HepG2 (cell line): ENCODE measurements at regions not wholly inside any gene's neighbourhood (a gene's known extent, or its start where the extent isn't known, plus 50 kb on each side); places are given as distances from the start of the nearest gene placed in this dataset.

Experiments used
- ATAC-seq: fragments of 200-7000 bp; cut with Tn5 transposase; 3 replicates; pipeline ENCODE4 v1.9.1; 2020; ENCODE audit warnings: mild to moderate bottlenecking, moderate library complexity
- BruUV-seq: library from RNA; stranded (reverse); fragments of 400-500 nt; replicated peaks from 2 replicates; lab custom pipeline; 2021; lab: Mats Ljungman, UMichigan
- CTCF ChIA-PET: fragments of 300-600 bp; formaldehyde crosslinking; extraction: SDS; loops from one replicate; lab custom pipeline; 2021; ENCODE audit warnings: low total read pairs, inconsistent platforms, low intra/inter-chr PET ratio; lab: Yijun Ruan, JAX
- POLR2A ChIA-PET: fragments of 350-600 bp; sonication (Branson Sonifier 250); formaldehyde crosslinking; loops from one replicate; lab custom pipeline; 2020; ENCODE audit warnings: antibody characterized with exemption, inconsistent platforms; lab: Yijun Ruan, JAX
- DNase-seq: peaks from one replicate; pipeline ENCODE4 v3.0.0-alpha.2; 2015; ENCODE audit warnings: low spot score
- FAIRE-seq: peaks from 3 replicates; lab custom pipeline; 2011; peaks lifted over from hg19 to GRCh38; lab: Jason Lieb, UNC
- H2AFZ ChIP-seq: one replicate; pipeline ENCODE4 v1.6.1; 2011; ENCODE audit warnings: low read length, inconsistent platforms
- H3K27ac ChIP-seq: fragments of 300-600 bp; 3 replicates; pipeline ENCODE4 v1.8.0; 2011; ENCODE audit warnings: mixed run types, mild to moderate bottlenecking, mixed read lengths, low read length, inconsistent platforms; ENCODE audit not compliant: insufficient read depth; ENCODE audit errors: extremely low read length
- H3K27me3 ChIP-seq, 2 experiments: fragments of 200-600 bp in 1 of 2; 2 replicates in 1 of 2; 3 replicates in 1 of 2; pipeline versions ENCODE4 v1.6.0 to v1.8.0; 2011; ENCODE audit warnings: low read length in 2 of 2, mild to moderate bottlenecking in 2 of 2, moderate library complexity in 2 of 2, inconsistent platforms in 1 of 2; ENCODE audit not compliant: insufficient read depth in 2 of 2, control insufficient read depth in 1 of 2
- H3K36me3 ChIP-seq, 2 experiments: fragments of 200-600 bp in 1 of 2; replicated peaks in 1 of 2; 2 replicates in 1 of 2; 3 replicates in 1 of 2; pipeline versions ENCODE4 v1.5.1 to v1.8.0; 2011; ENCODE audit warnings: low read length in 2 of 2, inconsistent platforms in 1 of 2; ENCODE audit not compliant: insufficient read depth in 2 of 2, control insufficient read depth in 1 of 2
- H3K4me1 ChIP-seq: 2 replicates; pipeline ENCODE4 v1.5.1; 2012; ENCODE audit warnings: low read length, inconsistent platforms; ENCODE audit not compliant: insufficient read depth
- H3K4me2 ChIP-seq: 2 replicates; pipeline ENCODE4 v1.6.0; 2011; ENCODE audit warnings: low read depth, low read length, inconsistent platforms
- H3K4me3 ChIP-seq, 3 experiments: fragments of 200-600 bp in 1 of 3; sonication (generic), shearing (Covaris generic) in 1 of 3; replicated peaks in 1 of 3; 2 replicates each; pipeline ENCODE4 v1.5.1; 2011 to 2016; ENCODE audit warnings: low read length in 3 of 3, inconsistent platforms in 2 of 3, low read depth in 2 of 3, mild to moderate bottlenecking in 2 of 3, control low read depth in 1 of 3, mixed read lengths in 1 of 3; ENCODE audit not compliant: insufficient read depth in 1 of 3
- H3K79me2 ChIP-seq: one replicate; pipeline ENCODE4 v1.6.1; 2011; ENCODE audit warnings: low read length, inconsistent platforms; ENCODE audit not compliant: insufficient read depth
- H3K9ac ChIP-seq: 2 replicates; pipeline ENCODE4 v1.6.0; 2011; ENCODE audit warnings: mild to moderate bottlenecking, low read depth, low read length, inconsistent platforms; ENCODE audit not compliant: insufficient read depth
- H3K9me3 ChIP-seq: 2 replicates; pipeline ENCODE4 v1.5.1; 2012; ENCODE audit warnings: mild to moderate bottlenecking, low read length
- H4K20me1 ChIP-seq: 2 replicates; pipeline ENCODE4 v1.6.0; 2011; ENCODE audit warnings: inconsistent platforms, mild to moderate bottlenecking, low read length, moderate library complexity; ENCODE audit not compliant: insufficient read depth
- CC2D1A ChIP-seq: sonication (generic); formaldehyde crosslinking; IDR thresholded peaks from 2 replicates; pipeline ENCODE4 v1.8.1; 2023; ENCODE audit warnings: mild to moderate bottlenecking, missing genetic modification reagents
- MNT ChIP-seq: fragments of 450-650 bp; IDR thresholded peaks from 2 replicates; pipeline ENCODE4 v1.6.1; 2016
- PHF20 ChIP-seq: sonication (generic); formaldehyde crosslinking; IDR thresholded peaks from 2 replicates; pipeline ENCODE4 v1.5.0; 2020; ENCODE audit warnings: mild to moderate bottlenecking, missing genetic modification reagents
- PHF21A ChIP-seq: sonication (generic); formaldehyde crosslinking; IDR thresholded peaks from 2 replicates; pipeline ENCODE4 v1.5.0; 2020; ENCODE audit warnings: mild to moderate bottlenecking, missing genetic modification reagents
- RXRB ChIP-seq: IDR thresholded peaks from 2 replicates; pipeline ENCODE4 v1.6.1; 2016; ENCODE audit warnings: borderline replicate concordance, missing genetic modification reagents, missing compliant biosample characterization
- SRSF9 ChIP-seq: fragments of 200-400 bp; formaldehyde crosslinking; IDR thresholded peaks from 2 replicates; pipeline ENCODE4 v1.6.1; 2018; ENCODE audit warnings: borderline replicate concordance, mild to moderate bottlenecking, low read depth, low read length; ENCODE audit not compliant: insufficient read depth, poor library complexity, severe bottlenecking
- TEF ChIP-seq: sonication (generic); formaldehyde crosslinking; IDR thresholded peaks from 2 replicates; pipeline ENCODE4 v1.5.0; 2020; ENCODE audit warnings: missing genetic modification reagents
- ZC3H4 ChIP-seq: sonication (generic); formaldehyde crosslinking; IDR thresholded peaks from 2 replicates; pipeline ENCODE4 v1.4.0; 2020; ENCODE audit warnings: missing genetic modification reagents, borderline replicate concordance
- ZFP36 ChIP-seq: fragments of 150-350 bp; IDR thresholded peaks from 2 replicates; pipeline ENCODE4 v1.6.1; 2018; ENCODE audit warnings: borderline replicate concordance, low read length, low read depth; ENCODE audit not compliant: partially characterized antibody
- ZFP90 ChIP-seq: sonication (generic); formaldehyde crosslinking; IDR thresholded peaks from 2 replicates; pipeline ENCODE4 v1.8.0; 2022; ENCODE audit warnings: missing genetic modification reagents, mild to moderate bottlenecking, inconsistent platforms, borderline replicate concordance
- ZKSCAN1 ChIP-seq: fragments of 150-350 bp; IDR thresholded peaks from 2 replicates; pipeline ENCODE4 v1.6.1; 2014; ENCODE audit warnings: low read length
- ZNF562 ChIP-seq: sonication (generic); formaldehyde crosslinking; IDR thresholded peaks from 2 replicates; pipeline ENCODE4 v1.8.0; 2022; ENCODE audit warnings: missing genetic modification reagents, borderline replicate concordance
- ZNF652 ChIP-seq: IDR thresholded peaks from 2 replicates; pipeline ENCODE4 v1.6.1; 2016; ENCODE audit warnings: low read depth, borderline replicate concordance
- ZNF710 ChIP-seq: sonication (generic); formaldehyde crosslinking; IDR thresholded peaks from 2 replicates; pipeline ENCODE4 v1.5.0; 2020; ENCODE audit warnings: mild to moderate bottlenecking, missing genetic modification reagents, borderline replicate concordance
- WGBS: methylation state at CpG from one replicate; pipeline ENCODE4 v1.1.6; 2017; ENCODE audit warnings: low lambda C conversion rate; 5-methylcytosine and 5-hydroxymethylcytosine counted together
- in situ Hi-C: cut with HindIII; loops from 2 replicates; pipeline ENCODE4 v1.10.0; 2017; ENCODE audit warnings: low pct_unique_long_range_greater_than_20kb; ENCODE audit not compliant: extremely low pct_ligation_motif_present
- intact Hi-C: fragments of 100-400 bp; cut with micrococcal nuclease; formaldehyde crosslinking; loops from one replicate; pipeline ENCODE4 v1.10.0; 2022; ENCODE audit not compliant: unreplicated experiment

- POLR2A ChIA-PET: no interaction called here
- peaks cover under 1 to 26% of the 10 kb centered on the region in 2 experiments; a peak in 2 of 5 replicates for H3K27me3 ChIP-seq
- ATAC-seq: no peak
- intact Hi-C loops (no loop called here), in situ Hi-C loops (no loop called here)
- 52% methylated on average over 7 of the region's 7 CpGs for whole genome bisulfite sequencing
- H2AFZ ChIP-seq: no peak overlapping the region
- H3K9ac ChIP-seq: no peak overlapping the region
- CTCF ChIA-PET: no interaction called here
- H3K4me1 ChIP-seq: no peaks in the 10 kb centered on the region
- TF ChIP-seq ZFP90: no peak
- peak; percentile 68 for TF ChIP-seq MNT
- no peaks in the 10 kb centered on the region for H3K36me3 ChIP-seq
- H4K20me1 ChIP-seq: no peaks in the 10 kb centered on the region
- no peak overlapping the region for H3K27ac ChIP-seq
- no peak for DNase-seq
- H3K4me2 ChIP-seq: no peak overlapping the region
- H3K9me3 ChIP-seq: no peaks in the 10 kb centered on the region
- no TSS peak for BruUV-seq
- H3K79me2 ChIP-seq: no peaks in the 10 kb centered on the region
- no peak for FAIRE-seq
- H3K4me3 ChIP-seq: no peak overlapping the region
Measured at GRCh38 chr16:50908468-50908867, 166.6 kb downstream of the CYLD start.

- Histone ChIP-seq H3K4me1 (no peaks in the 10 kb centered on the region), H3K27me3 (peaks cover 0 to 18% of the 10 kb centered on the region in 2 experiments; a peak in 2 of 5 replicates), H3K27ac (no peak overlapping the region), H2AFZ (no peak overlapping the region), H3K4me3 (no peak overlapping the region), H3K36me3 (no peaks in the 10 kb centered on the region), H3K9me3 (no peaks in the 10 kb centered on the region), H3K4me2 (no peak overlapping the region), H3K9ac (no peak overlapping the region), H4K20me1 (no peaks in the 10 kb centered on the region), H3K79me2 (no peaks in the 10 kb centered on the region)
- BruUV-seq: no TSS peak
- DNase-seq: no peak
- in situ Hi-C loops: no loop called here
- intact Hi-C loops: no loop called here
- WGBS: 28% methylated on average over 10 of the region's 10 CpGs
- FAIRE-seq: no peak
- no peak for ATAC-seq
- CTCF ChIA-PET: no interaction called here
- POLR2A ChIA-PET: no interaction called here
- TF ChIP-seq RXRB (CRISPR knock-in tag) (no peak), ZFP36 (no peak), CC2D1A (CRISPR knock-in tag) (no peak), PHF21A (CRISPR knock-in tag) (no peak), ZKSCAN1 (no peak), PHF20 (CRISPR knock-in tag) (no peak), ZNF710 (no peak), ZNF652 (CRISPR knock-in tag) (no peak), SRSF9 (no peak), ZNF562 (CRISPR knock-in tag) (no peak), TEF (CRISPR knock-in tag) (no peak), ZC3H4 (CRISPR knock-in tag) (no peak)
Measured at GRCh38 chr16:50906454-50906853, 164.6 kb downstream of the CYLD start.
